ENCODE measurements at regions not wholly inside any gene's neighbourhood (a gene's known extent, or its start where the extent isn't known, plus 50 kb on each side); places are given as distances from the start of the nearest gene placed in this dataset.

DNA sequence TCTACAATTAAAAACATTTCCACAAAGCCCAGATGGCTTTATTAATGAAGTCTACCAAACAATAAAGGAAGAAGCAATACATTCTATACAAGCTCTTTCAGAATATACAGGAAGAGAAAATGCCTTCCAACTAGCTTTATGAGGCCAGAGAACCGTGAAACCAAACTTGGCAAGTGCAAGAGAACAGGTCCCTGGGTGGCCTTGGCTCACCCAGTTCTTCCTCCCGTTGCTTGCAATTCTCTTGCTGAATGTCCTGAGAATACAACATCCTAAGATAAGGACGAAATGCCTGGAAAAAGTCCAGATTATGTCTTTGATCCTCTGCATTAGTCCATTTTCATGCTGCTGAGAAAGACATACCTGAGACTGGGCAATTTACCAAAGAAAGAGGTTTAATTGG lies 204.9 kb downstream of the MAD2L1 start:
- dilution Hi-C loops (cut with HindIII; ENCODE audit: low sequenced_read_pairs, unreplicated experiment), result no loop called here

More for the DNA sequence above, 204.9 kb downstream of the MAD2L1 start:
- Histone ChIP-seq H3K27me3 (ENCODE audit: control insufficient read depth, insufficient read depth, low read length) (no peaks in the 10 kb centered on the region), H2AK5ac (ENCODE audit: low read depth, low read length) (no peak overlapping the region), H2AK9ac (replicated peaks; ENCODE audit: low read depth, low read length, poor library complexity) (no peak overlapping the region), H4K8ac (ENCODE audit: low read depth in 2 of 2, low read length in 2 of 2) (no peak overlapping the region), H3K56ac (ENCODE audit: extremely low read depth, insufficient read depth, low read length) (no peak overlapping the region), H2BK20ac (ENCODE audit: low read depth, low read length) (no peak overlapping the region), H3K9ac (ENCODE audit: low read depth, low read length) (no peak overlapping the region), H3K79me1 (ENCODE audit: low read depth in 1 of 2, low read length in 2 of 2) (no peaks in the 10 kb centered on the region), H3K23ac (ENCODE audit: low read depth, low read length) (no peak overlapping the region), H2BK120ac (ENCODE audit: low read depth, low read length) (no peak overlapping the region), H4K20me1 (ENCODE audit: insufficient read depth, low read length) (no peaks in the 10 kb centered on the region), H3K4me3 (ENCODE audit: insufficient read depth, low read depth, low read length) (no peak overlapping the region), H3K4me1 (ENCODE audit: control insufficient read depth, insufficient read depth, low read length) (no peaks in the 10 kb centered on the region), H4K91ac (ENCODE audit: insufficient read depth, low read depth, low read length) (no peak overlapping the region), H3K27ac (ENCODE audit: insufficient read depth, low read length) (no peak overlapping the region), H3K9me3 (ENCODE audit: control insufficient read depth, insufficient read depth, low read length) (no peaks in the 10 kb centered on the region), H3K18ac (ENCODE audit: low read depth, low read length) (no peak overlapping the region), H3K4me2 (ENCODE audit: low read depth, low read length) (no peak overlapping the region), H3K36me3 (ENCODE audit: control insufficient read depth, insufficient read depth, low read length) (no peaks in the 10 kb centered on the region), H2AFZ (replicated peaks; ENCODE audit: low read length, poor library complexity) (no peak overlapping the region), H2BK5ac (ENCODE audit: low read depth, low read length, poor library complexity, severe bottlenecking) (no peak overlapping the region), H4K5ac (ENCODE audit: low read depth, low read length) (no peak overlapping the region), H3K4ac (ENCODE audit: low read depth, low read length) (no peak overlapping the region), H2BK15ac (ENCODE audit: low read depth, low read length) (no peak overlapping the region), H3K14ac (replicated peaks; ENCODE audit: low read depth, low read length) (no peak overlapping the region), H3K9me1 (ENCODE audit: insufficient read depth, low read length) (no peaks in the 10 kb centered on the region)
- intact Hi-C loops (cut with micrococcal nuclease), result no loop called here
- in situ Hi-C loops (cut with MboI; ENCODE audit: low sequenced_read_pairs), result no loop called here
- no peak for DNase-seq
- POLR2A ChIA-PET (ENCODE audit: unreplicated experiment), result no interaction called here
- WGBS, 2 experiments (ENCODE audit: extremely low coverage in 2 of 2, insufficient read length in 1 of 2), result no CpG with 5 or more reads among the region's 3 CpGs
- no peak for TF ChIP-seq MXI1 (IDR thresholded peaks at IDR 0.05; ENCODE audit: borderline replicate concordance, low read depth, low read length)
- no peak for TF ChIP-seq POLR2A (IDR thresholded peaks at IDR 0.05; ENCODE audit: low read depth, low read length)
- TF ChIP-seq USF2 (IDR thresholded peaks at IDR 0.05; ENCODE audit: low read depth, low read length), result no peak
- no peak for TF ChIP-seq BHLHE40 (IDR thresholded peaks at IDR 0.05; ENCODE audit: low read depth, low read length)
- TF ChIP-seq NFE2L2 (IDR thresholded peaks at IDR 0.05; ENCODE audit: low read depth, low read length), result no peak
- TF ChIP-seq RAD21 (IDR thresholded peaks at IDR 0.05; ENCODE audit: low read length), result no peak
- TF ChIP-seq CHD1 (IDR thresholded peaks at IDR 0.05; ENCODE audit: low read depth, low read length), result no peak
- no peak for TF ChIP-seq CEBPB (IDR thresholded peaks at IDR 0.05; ENCODE audit: low read depth, low read length)
- TF ChIP-seq RFX5 (IDR thresholded peaks at IDR 0.05; ENCODE audit: low read depth, low read length), result no peak
- TF ChIP-seq RCOR1 (IDR thresholded peaks at IDR 0.05; ENCODE audit: insufficient replicate concordance, low read length), result no peak
- no peak for TF ChIP-seq SMC3 (IDR thresholded peaks at IDR 0.05; ENCODE audit: low read depth, low read length)
- no peak for TF ChIP-seq ELK1 (IDR thresholded peaks at IDR 0.05; ENCODE audit: borderline replicate concordance, low read depth, low read length)
- no peak for TF ChIP-seq CTCF (conservative IDR thresholded peaks at IDR 0.05; ENCODE audit: low read depth, low read length)
- no peak for TF ChIP-seq MAFK (IDR thresholded peaks at IDR 0.05; ENCODE audit: low read depth, low read length)
- TF ChIP-seq FOS (IDR thresholded peaks at IDR 0.05; ENCODE audit: low read depth, low read length), result no peak
- no peak for ATAC-seq (ENCODE audit: low read depth)
- no TSS peak for BruUV-seq (replicated peaks)
- CTCF ChIA-PET, result interaction anchor here (1.0 kb wide), 1 partner anchor 26 kb away, joined by 3 read pairs; no protein-coding TSS in a partner anchor
